ENCODE measurements at regions not wholly inside any gene's neighbourhood (a gene's known extent, or its start where the extent isn't known, plus 50 kb on each side); places are given as distances from the start of the nearest gene placed in this dataset.

GRCh38 chr11:111148953-111149352 lies 96.6 kb upstream of the POU2AF2 start:
- DNase-seq (ENCODE audit: extremely low spot score, insufficient read length, low read depth) = no peak
- FAIRE-seq = no peak

DNA sequence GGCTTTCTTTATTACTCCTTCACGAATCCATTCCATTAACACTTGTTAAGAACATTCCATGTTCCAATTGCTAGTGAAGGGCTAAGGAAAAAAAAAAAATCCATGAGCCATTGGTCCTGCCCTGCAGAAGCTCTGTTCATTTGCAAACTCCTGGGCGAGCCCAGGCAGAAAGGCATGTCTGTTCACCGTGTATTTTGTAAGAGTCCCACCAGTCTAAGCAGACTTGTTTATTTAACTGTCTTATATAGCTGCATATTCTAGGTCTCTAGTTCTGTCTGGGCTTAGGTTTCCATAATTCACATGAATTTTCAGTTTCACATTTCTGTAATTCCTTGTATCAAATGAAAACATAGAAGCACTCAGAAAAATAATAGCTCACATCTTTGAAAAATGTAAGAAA lies 97.4 kb upstream of the POU2AF2 start:
- FAIRE-seq (no peak), DNase-seq (ENCODE audit: extremely low spot score, insufficient read length, low read depth) (no peak)

DNA sequence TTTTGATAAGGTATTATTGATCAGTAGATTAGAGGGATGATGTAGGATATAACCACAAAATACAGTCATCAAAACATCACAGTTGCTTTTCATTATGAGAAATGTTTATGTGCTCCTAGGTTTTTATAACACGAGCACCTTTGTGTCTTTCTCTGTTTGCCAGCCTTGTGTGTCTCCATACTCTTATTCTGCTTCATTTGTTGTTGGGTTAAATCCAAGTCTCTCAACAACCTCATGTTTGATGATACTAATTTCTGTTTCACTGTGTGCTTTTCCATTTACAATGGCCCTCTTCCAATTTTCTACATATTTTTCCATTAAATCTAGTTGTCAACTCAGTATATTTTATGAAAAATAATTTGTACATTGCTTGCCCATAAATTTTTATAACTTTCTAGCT lies 107.7 kb upstream of the POU2AF2 start:
- DNase-seq (ENCODE audit: extremely low spot score, insufficient read length, low read depth) (no peak), FAIRE-seq (no peak)

GRCh38 chr11:111135778-111136570 lies 109.6 kb upstream of the POU2AF2 start:
- FAIRE-seq (no peak), DNase-seq (ENCODE audit: extremely low spot score, insufficient read length, low read depth) (no peak)

- FAIRE-seq = no peak
- DNase-seq (ENCODE audit: extremely low spot score, insufficient read length, low read depth) = no peak
These were observed 110.4 kb upstream of the POU2AF2 start for GRCh38 chr11:111135101-111135500.

GRCh38 chr11:111128076-111128870 lies 117.3 kb upstream of the POU2AF2 start:
- FAIRE-seq = no peak
- DNase-seq (ENCODE audit: extremely low spot score, insufficient read length, low read depth) = no peak

- DNase-seq (ENCODE audit: extremely low spot score, insufficient read length, low read depth) = no peak
- FAIRE-seq = no peak
These were observed 120.8 kb upstream of the POU2AF2 start for GRCh38 chr11:111124724-111125123.

GRCh38 chr11:111123463-111124398 lies 121.8 kb upstream of the POU2AF2 start:
- DNase-seq (ENCODE audit: extremely low spot score, insufficient read length, low read depth) (no peak), FAIRE-seq (peak; percentile 5)

- FAIRE-seq (no peak), DNase-seq (ENCODE audit: extremely low spot score, insufficient read length, low read depth) (no peak)
These were observed 124.7 kb upstream of the POU2AF2 start for GRCh38 chr11:111120696-111121302.

GRCh38 chr11:111120161-111120560 lies 125.4 kb upstream of the POU2AF2 start:
- FAIRE-seq (no peak), DNase-seq (ENCODE audit: extremely low spot score, insufficient read length, low read depth) (no peak)

DNA sequence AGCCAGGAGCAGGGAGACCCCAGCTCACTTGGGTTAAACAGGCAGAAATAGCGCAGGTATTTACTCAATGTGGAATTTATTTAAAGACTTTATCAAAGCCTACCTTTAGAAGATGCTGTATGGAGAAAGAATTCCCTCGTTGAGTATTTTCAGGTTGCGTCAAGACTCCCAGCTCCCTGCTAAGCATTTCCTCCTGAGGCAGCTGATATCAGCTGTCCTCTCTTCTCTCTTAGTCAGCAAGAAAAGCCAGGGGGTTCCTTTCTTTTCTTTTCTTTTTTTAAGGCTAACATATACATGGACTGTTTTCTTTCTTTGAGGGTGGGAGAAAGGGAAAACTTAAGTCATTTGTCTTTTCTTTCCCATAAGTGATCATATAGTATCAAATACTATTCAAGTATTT lies 125.8 kb upstream of the POU2AF2 start:
- FAIRE-seq = no peak

DNA sequence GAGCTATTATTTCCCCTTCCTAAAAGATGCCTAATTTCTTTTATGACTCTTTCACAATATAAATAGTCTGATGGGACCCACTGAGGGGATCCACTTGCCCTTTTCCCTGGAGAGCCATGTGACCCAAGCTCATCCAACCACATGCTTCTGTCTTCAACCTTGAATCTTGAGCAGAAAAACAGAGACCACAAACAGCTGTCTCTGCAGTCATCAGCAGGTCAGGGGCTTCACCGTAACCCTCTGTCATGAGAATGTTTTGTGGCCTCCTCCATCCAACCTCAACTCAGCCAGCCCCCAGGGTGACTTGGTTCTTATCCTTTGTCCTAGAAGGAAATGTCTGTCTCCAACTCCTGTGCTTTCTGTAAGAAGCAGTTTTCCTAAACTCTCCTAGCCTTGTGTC lies 129.6 kb upstream of the POU2AF2 start:
- DNase-seq (ENCODE audit: extremely low spot score, insufficient read length, low read depth) (no peak), FAIRE-seq (no peak)

More for the DNA sequence above, 125.8 kb upstream of the POU2AF2 start:
- no peak for DNase-seq (ENCODE audit: extremely low spot score, insufficient read length, low read depth)

DNA sequence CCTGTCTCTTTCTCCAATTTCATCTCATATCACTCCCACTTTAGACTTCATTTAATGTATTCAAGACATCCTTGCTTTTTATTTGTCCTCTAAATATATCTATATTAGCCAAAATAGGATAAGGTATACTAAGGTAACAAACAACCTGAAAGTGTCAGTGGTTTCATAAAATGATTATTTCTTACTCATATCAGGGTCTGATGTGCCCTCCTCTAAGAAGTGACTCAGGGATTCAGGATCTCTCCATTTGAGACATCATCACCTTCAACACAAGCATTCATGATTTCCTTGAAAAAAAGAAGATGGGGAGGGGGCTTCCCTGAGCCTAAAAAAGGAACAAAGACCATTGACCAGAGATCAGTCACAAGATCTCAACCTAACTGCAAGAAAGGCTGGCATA lies 131.4 kb upstream of the POU2AF2 start:
- no peak for FAIRE-seq
- no peak for DNase-seq (ENCODE audit: extremely low spot score, insufficient read length, low read depth)

DNA sequence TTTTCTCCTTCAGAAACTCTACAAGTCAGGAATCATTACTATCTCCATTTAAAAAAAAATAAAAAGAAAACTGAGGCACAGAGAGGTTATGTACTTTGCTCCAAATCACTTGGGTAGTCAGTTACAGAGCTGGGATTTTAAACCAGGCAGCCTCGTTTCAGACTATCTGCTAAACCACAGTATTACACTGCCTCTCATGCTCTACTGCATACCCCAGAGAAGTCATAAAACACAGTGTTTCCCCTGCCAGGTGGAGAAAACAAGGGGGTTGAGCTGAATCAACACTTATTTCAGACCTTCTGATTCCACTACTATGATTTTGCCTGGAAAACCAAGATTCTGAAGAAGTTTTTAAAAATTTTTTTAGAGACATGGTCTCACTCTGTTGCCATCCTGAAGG lies 132.9 kb upstream of the POU2AF2 start:
- DNase-seq (ENCODE audit: extremely low spot score, insufficient read length, low read depth) = no peak
- no peak for FAIRE-seq

DNA sequence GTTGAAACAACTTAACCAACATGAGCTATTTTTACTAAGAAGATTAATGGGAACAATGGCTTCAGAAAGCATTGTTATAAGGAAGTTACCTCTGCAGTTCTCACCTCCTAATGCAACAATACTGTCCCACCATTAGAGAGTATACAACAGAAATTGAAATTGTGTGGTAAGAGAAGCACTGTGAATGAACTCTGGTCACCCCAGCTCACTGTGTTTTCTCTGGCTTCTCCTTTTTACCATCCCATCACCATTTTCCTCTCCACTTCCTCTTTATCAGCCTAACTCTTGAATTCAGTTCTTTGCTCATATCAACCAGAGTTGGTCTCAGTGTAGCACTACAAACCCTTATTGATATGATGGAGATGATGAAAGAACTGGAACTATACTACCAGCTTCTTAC lies 138.0 kb upstream of the POU2AF2 start:
- no peak for DNase-seq (ENCODE audit: extremely low spot score, insufficient read length, low read depth)
- no peak for FAIRE-seq

- FAIRE-seq = no peak
- no peak for DNase-seq (ENCODE audit: extremely low spot score, insufficient read length, low read depth)
These were observed 138.9 kb upstream of the POU2AF2 start for GRCh38 chr11:111106641-111107040.

DNA sequence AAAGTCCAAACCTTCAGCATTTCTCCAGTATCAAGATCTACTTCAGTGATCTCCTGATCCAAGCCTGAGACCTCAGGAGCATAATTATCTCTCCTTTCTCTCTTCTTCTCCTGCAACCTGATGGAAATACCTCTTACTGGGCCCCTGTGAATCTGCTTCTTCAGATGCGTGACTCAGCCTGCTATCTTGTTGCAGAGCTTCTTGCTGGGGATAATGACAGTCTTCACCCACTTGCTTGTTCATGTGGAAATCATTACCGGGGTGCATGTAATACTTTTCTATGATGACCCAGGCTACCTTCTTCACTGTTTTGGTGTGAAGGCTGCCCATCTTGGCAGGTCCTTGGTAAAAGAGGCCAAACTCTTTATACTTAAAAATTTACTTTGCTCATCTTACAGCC lies 140.0 kb upstream of the POU2AF2 start:
- no peak for DNase-seq (ENCODE audit: extremely low spot score, insufficient read length, low read depth)
- FAIRE-seq = no peak

- no peak for FAIRE-seq
These were observed 141.3 kb upstream of the POU2AF2 start for GRCh38 chr11:111104185-111104584.

GRCh38 chr11:111101881-111102280 lies 143.6 kb upstream of the POU2AF2 start:
- DNase-seq (ENCODE audit: extremely low spot score, insufficient read length, low read depth) (no peak), FAIRE-seq (no peak)

More at GRCh38 chr11:111104185-111104584, 141.3 kb upstream of the POU2AF2 start:
- DNase-seq (ENCODE audit: extremely low spot score, insufficient read length, low read depth) = no peak
